ENCODE measurements at regions not wholly inside any gene's neighbourhood (a gene's known extent, or its start where the extent isn't known, plus 50 kb on each side); places are given as distances from the start of the nearest gene placed in this dataset.

DNA sequence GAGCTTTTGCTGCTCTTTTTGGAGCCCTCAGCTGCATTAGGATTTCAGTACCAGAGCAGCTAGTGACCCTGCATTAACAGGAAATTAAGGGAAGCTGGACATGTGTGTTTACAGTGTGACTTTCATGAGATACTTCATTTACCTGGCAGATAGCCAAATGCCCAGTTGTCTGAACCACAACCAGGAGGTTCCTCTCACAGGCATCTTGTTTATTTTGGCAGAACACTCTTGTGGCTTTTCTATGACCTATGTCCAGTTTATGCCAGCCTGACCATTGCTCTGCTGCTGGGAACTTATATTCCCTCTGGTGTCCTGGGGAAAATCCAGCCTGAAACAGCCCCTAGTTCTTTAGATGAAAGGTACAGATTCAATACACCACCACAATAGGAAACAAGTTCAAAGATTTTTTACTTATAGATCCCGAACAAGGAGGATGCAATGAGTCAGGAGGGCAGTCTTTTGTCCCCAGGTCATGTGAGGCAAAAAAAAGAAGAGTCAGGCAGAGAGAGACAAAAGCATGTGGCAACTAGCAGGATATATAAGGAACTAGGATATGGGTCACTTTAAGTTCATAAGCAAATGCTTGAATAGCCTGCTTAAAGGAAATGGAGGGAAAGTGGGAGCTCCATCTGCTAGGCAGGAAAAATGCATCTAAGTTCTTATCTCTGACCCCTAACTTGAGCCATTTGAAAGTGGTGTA lies 379.3 kb downstream of the INSC start:
- TF ChIP-seq POU2F2 (IDR thresholded peaks at IDR 0.05; ENCODE audit: low read depth, low read length), result no peak
- TF ChIP-seq POLR2A (IDR thresholded peaks at IDR 0.05; ENCODE audit: low read depth, low read length), result no peak
